ENCODE measurements at regions not wholly inside any gene's neighbourhood (a gene's known extent, or its start where the extent isn't known, plus 50 kb on each side); places are given as distances from the start of the nearest gene placed in this dataset.

DNA sequence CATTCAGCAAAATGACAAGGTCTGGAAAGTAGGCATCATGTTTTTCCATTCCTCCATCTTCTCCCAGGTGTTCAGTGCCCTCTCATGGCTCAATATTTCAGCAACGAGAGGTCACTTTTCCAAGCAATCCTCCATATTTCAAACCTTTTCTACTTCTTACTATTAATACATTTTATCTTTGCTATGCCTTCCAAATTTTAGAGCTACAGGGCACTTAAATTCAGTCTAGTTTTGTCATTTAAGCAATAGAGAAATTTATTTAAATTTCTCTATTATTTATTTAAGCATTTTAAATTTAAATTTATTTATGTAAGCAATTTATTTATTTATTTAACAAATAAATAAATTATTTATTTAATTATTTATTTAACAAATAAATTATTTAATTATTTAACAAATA lies 305.1 kb upstream of the ANXA10 start:
- Histone ChIP-seq H3K4me1 (ENCODE audit: insufficient read depth, low read length, severe bottlenecking) (no peaks in the 10 kb centered on the region), H3K4me2 (ENCODE audit: low read length) (no peak overlapping the region), H3K9ac (ENCODE audit: low read length) (no peak overlapping the region), H3K79me2 (ENCODE audit: insufficient read depth, low read length) (no peaks in the 10 kb centered on the region), H3K9me2 (ENCODE audit: low read depth, low read length) (no peaks in the 10 kb centered on the region), H2AFZ (ENCODE audit: low read length) (no peak overlapping the region), H3K4me3 (ENCODE audit: low read depth, low read length, poor library complexity, severe bottlenecking) (no peak overlapping the region), H3K27ac (ENCODE audit: low read depth, low read length, poor library complexity, severe bottlenecking) (no peak overlapping the region), H3K36me3 (ENCODE audit: insufficient read depth, low read length) (no peaks in the 10 kb centered on the region), H3K9me3 (ENCODE audit: low read length) (no peaks in the 10 kb centered on the region), H3F3A (ENCODE audit: insufficient read depth, low read length) (no peaks in the 10 kb centered on the region), H4K20me1 (ENCODE audit: insufficient read depth, low read length) (no peaks in the 10 kb centered on the region), H3K27me3 (ENCODE audit: insufficient read depth, low read length) (no peaks in the 10 kb centered on the region)
- TF ChIP-seq EZH2 (IDR thresholded peaks at IDR 0.05; ENCODE audit: borderline replicate concordance, low read length), result no peak
- TF ChIP-seq, protein P1, sequence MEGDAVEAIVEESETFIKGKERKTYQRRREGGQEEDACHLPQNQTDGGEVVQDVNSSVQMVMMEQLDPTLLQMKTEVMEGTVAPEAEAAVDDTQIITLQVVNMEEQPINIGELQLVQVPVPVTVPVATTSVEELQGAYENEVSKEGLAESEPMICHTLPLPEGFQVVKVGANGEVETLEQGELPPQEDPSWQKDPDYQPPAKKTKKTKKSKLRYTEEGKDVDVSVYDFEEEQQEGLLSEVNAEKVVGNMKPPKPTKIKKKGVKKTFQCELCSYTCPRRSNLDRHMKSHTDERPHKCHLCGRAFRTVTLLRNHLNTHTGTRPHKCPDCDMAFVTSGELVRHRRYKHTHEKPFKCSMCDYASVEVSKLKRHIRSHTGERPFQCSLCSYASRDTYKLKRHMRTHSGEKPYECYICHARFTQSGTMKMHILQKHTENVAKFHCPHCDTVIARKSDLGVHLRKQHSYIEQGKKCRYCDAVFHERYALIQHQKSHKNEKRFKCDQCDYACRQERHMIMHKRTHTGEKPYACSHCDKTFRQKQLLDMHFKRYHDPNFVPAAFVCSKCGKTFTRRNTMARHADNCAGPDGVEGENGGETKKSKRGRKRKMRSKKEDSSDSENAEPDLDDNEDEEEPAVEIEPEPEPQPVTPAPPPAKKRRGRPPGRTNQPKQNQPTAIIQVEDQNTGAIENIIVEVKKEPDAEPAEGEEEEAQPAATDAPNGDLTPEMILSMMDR (IDR thresholded peaks at IDR 0.05; ENCODE audit: low read length), result no peak

DNA sequence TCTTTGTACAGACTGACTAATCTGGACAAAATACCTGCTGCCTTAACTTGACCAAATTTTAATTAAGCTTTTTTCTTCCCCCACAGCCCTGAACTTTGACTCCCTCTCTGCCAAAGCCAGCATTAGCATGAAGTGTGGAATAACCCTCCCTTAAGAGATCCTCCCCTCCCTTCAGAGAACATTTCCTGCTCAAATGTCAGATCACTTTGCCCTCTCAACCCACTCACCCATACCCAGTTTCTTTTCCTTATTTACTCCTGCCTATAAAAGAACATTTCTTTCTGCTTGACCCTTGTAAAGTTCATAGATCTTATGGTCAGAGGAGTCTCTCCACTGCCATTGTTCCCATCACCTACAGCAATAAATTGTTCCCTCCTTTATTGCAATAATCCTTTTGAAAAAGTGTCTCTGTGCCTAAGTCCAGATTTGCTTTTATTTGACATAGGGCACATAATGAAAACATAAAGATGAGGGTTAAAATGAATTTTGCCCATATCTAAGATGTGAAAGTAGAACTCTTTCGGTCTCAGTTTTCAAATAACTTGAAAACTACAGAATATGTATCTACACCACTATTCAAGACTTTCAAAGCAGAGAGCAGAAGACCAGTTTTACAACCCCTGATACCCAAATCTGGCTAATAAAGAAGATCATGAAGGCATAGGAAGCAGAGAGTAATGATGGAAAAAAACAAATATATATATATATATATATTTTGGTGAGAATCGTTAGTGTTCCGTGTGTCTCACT lies 289.7 kb upstream of the ANXA10 start:
- H3K9me3 ChIP-seq (ENCODE audit: low read length), result no peaks in the 10 kb centered on the region
- no peak overlapping the region for H3K4me3 ChIP-seq (ENCODE audit: low read depth, low read length, poor library complexity, severe bottlenecking)
- H4K20me1 ChIP-seq (ENCODE audit: insufficient read depth, low read length), result no peaks in the 10 kb centered on the region
- no peaks in the 10 kb centered on the region for H3K9me2 ChIP-seq (ENCODE audit: low read depth, low read length)
- no peaks in the 10 kb centered on the region for H3K4me1 ChIP-seq (ENCODE audit: insufficient read depth, low read length, severe bottlenecking)
- H3K9ac ChIP-seq (ENCODE audit: low read length), result no peak overlapping the region
- no peaks in the 10 kb centered on the region for H3F3A ChIP-seq (ENCODE audit: insufficient read depth, low read length)
- H2AFZ ChIP-seq (ENCODE audit: low read length), result no peak overlapping the region
- H3K4me2 ChIP-seq (ENCODE audit: low read length), result no peak overlapping the region
- TF ChIP-seq EZH2 (IDR thresholded peaks at IDR 0.05; ENCODE audit: borderline replicate concordance, low read length), result no peak
- TF ChIP-seq, protein P1 (IDR thresholded peaks at IDR 0.05; ENCODE audit: low read length), result no peak
- no peaks in the 10 kb centered on the region for H3K79me2 ChIP-seq (ENCODE audit: insufficient read depth, low read length)
- H3K27ac ChIP-seq (ENCODE audit: low read depth, low read length, poor library complexity, severe bottlenecking), result no peak overlapping the region
- H3K27me3 ChIP-seq (ENCODE audit: insufficient read depth, low read length), result no peaks in the 10 kb centered on the region
- H3K36me3 ChIP-seq (ENCODE audit: insufficient read depth, low read length), result no peaks in the 10 kb centered on the region

DNA sequence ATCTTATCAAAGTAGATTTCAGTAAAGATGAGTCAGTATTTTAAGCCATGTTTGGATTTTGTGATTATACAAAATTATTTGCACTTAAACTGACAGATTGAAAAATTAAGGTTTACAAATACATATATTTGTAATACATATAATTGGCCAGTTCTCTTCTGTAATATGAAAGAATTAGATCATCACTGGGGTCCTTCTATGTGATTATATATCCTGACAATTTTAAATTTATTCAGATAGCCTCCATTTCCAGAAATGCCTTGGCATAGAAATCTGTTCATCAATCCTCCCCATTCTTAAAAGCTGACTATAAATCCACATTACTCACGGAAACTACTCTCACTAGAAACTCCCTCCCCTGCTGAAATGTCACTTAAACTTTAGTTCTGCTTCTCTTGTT lies 280.4 kb upstream of the ANXA10 start:
- H2AFZ ChIP-seq (ENCODE audit: low read length), result no peak overlapping the region
- H3K4me1 ChIP-seq (ENCODE audit: insufficient read depth, low read length, severe bottlenecking), result no peaks in the 10 kb centered on the region
- no peak for TF ChIP-seq EZH2 (IDR thresholded peaks at IDR 0.05; ENCODE audit: borderline replicate concordance, low read length)
- TF ChIP-seq, protein P1 (IDR thresholded peaks at IDR 0.05; ENCODE audit: low read length), result no peak
- H3K9ac ChIP-seq (ENCODE audit: low read length), result no peak overlapping the region
- no peaks in the 10 kb centered on the region for H3K27me3 ChIP-seq (ENCODE audit: insufficient read depth, low read length)
- no peak overlapping the region for H3K4me2 ChIP-seq (ENCODE audit: low read length)
- no peaks in the 10 kb centered on the region for H3K79me2 ChIP-seq (ENCODE audit: insufficient read depth, low read length)
- H3K4me3 ChIP-seq (ENCODE audit: low read depth, low read length, poor library complexity, severe bottlenecking), result no peak overlapping the region
- H3F3A ChIP-seq (ENCODE audit: insufficient read depth, low read length), result no peaks in the 10 kb centered on the region
- no peaks in the 10 kb centered on the region for H3K9me2 ChIP-seq (ENCODE audit: low read depth, low read length)
- no peaks in the 10 kb centered on the region for H3K36me3 ChIP-seq (ENCODE audit: insufficient read depth, low read length)
- no peaks in the 10 kb centered on the region for H3K9me3 ChIP-seq (ENCODE audit: low read length)
- H4K20me1 ChIP-seq (ENCODE audit: insufficient read depth, low read length), result no peaks in the 10 kb centered on the region
- no peak overlapping the region for H3K27ac ChIP-seq (ENCODE audit: low read depth, low read length, poor library complexity, severe bottlenecking)
